ENCODE measurements at regions not wholly inside any gene's neighbourhood (a gene's known extent, or its start where the extent isn't known, plus 50 kb on each side); places are given as distances from the start of the nearest gene placed in this dataset.
"Not testable (repeated sequence)": the region's sequence is repeated elsewhere in the genome, so short reads cannot be mapped to it uniquely, and the experiment has no call there.

GRCh38 chr3:130832401-130832746 lies 61.5 kb upstream of the ATP2C1 start:
- TF ChIP-seq CTCF (conservative IDR thresholded peaks at IDR 0.05 in 1 of 2, IDR thresholded peaks at IDR 0.05 in 1 of 2; ENCODE audit: extremely low read depth in 1 of 2, insufficient read depth in 1 of 2, low read depth in 1 of 2, low read length in 2 of 2); EZH2 (IDR thresholded peaks at IDR 0.05; ENCODE audit: borderline replicate concordance, low read length): not testable (repeated sequence)

Data from mammary epithelial cell (primary cell).